ENCODE measurements at regions not wholly inside any gene's neighbourhood (a gene's known extent, or its start where the extent isn't known, plus 50 kb on each side); places are given as distances from the start of the nearest gene placed in this dataset.

GRCh38 chr5:73311291-73312110 is 137.1 kb downstream of the FOXD1 start:
- TF ChIP-seq CTCF (conservative IDR thresholded peaks at IDR 0.05): no peak
- no peak for TF ChIP-seq ZFX (IDR thresholded peaks at IDR 0.05)
